Activated T-helper 1 cell treated with anti-CD3 and anti-CD28 coated beads, Interleukin-12 subunit alpha, Interleukin-12 subunit beta, Interleukin-2, Interleukin-4 antibody, amounts not matched to agents 30 ng/mL and 10 ng/mL and 1 ng/mL, durations not matched to agents 14 hours and 24 hours and 36 hours (primary cell): ENCODE measurements at regions not wholly inside any gene's neighbourhood (a gene's known extent, or its start where the extent isn't known, plus 50 kb on each side); places are given as distances from the start of the nearest gene placed in this dataset.

ENCODE experiments used
- DNase-seq: peaks from one replicate; pipeline ENCODE4 v3.0.0; 2021; ENCODE audit warnings: low spot score
- H3K27ac Mint-ChIP-seq: one replicate; pipeline ENCODE4 v1.8.0; 2021; ENCODE audit warnings: mild to moderate bottlenecking, mixed read lengths
- H3K27me3 Mint-ChIP-seq: one replicate; pipeline ENCODE4 v1.8.0; 2022; ENCODE audit warnings: mild to moderate bottlenecking, moderate library complexity, mixed read lengths; ENCODE audit not compliant: insufficient read depth
- H3K36me3 Mint-ChIP-seq: one replicate; pipeline ENCODE4 v1.8.0; 2021; ENCODE audit warnings: low read depth, mixed read lengths
- H3K4me1 Mint-ChIP-seq: one replicate; pipeline ENCODE4 v1.8.0; 2021; ENCODE audit warnings: low read depth, mixed read lengths
- H3K4me3 Mint-ChIP-seq: one replicate; pipeline ENCODE4 v1.8.0; 2021; ENCODE audit warnings: mild to moderate bottlenecking, moderate library complexity, mixed read lengths
- H3K9me3 Mint-ChIP-seq: one replicate; pipeline ENCODE4 v1.8.0; 2021; ENCODE audit warnings: mixed read lengths
- intact Hi-C: fragments of 100-400 bp; cut with micrococcal nuclease; formaldehyde crosslinking; loops from one replicate; pipeline ENCODE4 v1.15.1; 2024

- DNase-seq: no peak
- peaks cover 29% of the 10 kb centered on the region for H3K27me3 Mint-ChIP-seq
- no peaks in the 10 kb centered on the region for H3K36me3 Mint-ChIP-seq
- intact Hi-C loops: no loop called here
- no peaks in the 10 kb centered on the region for H3K4me1 Mint-ChIP-seq
- no peaks in the 10 kb centered on the region for H3K9me3 Mint-ChIP-seq
- no peak overlapping the region for H3K27ac Mint-ChIP-seq
- no peak overlapping the region for H3K4me3 Mint-ChIP-seq
Measured at GRCh38 chr22:22743128-22743760, 98.8 kb downstream of the GGTLC2 start.

- Mint-ChIP-seq H3K9me3 (no peaks in the 10 kb centered on the region), H3K4me1 (no peaks in the 10 kb centered on the region), H3K36me3 (no peaks in the 10 kb centered on the region), H3K27ac (no peak overlapping the region), H3K27me3 (peaks cover 31% of the 10 kb centered on the region), H3K4me3 (no peak overlapping the region)
- intact Hi-C loops: loop anchor here (2.0 kb wide), 1 partner anchor 22 kb away; no protein-coding TSS in a partner anchor
- DNase-seq: no peak
Measured at GRCh38 chr22:22744412-22745224, 100.2 kb downstream of the GGTLC2 start.

- Mint-ChIP-seq H3K4me1 (no peaks in the 10 kb centered on the region), H3K4me3 (no peak overlapping the region), H3K36me3 (no peaks in the 10 kb centered on the region), H3K27ac (no peak overlapping the region), H3K9me3 (no peaks in the 10 kb centered on the region), H3K27me3 (peaks cover 25% of the 10 kb centered on the region)
- no peak for DNase-seq
- intact Hi-C loops: loop anchor here (2.0 kb wide), 1 partner anchor 23 kb away; no protein-coding TSS in a partner anchor
Measured at GRCh38 chr22:22745225-22746060, 101.0 kb downstream of the GGTLC2 start.

- H3K4me1 Mint-ChIP-seq: no peaks in the 10 kb centered on the region
- no peaks in the 10 kb centered on the region for H3K9me3 Mint-ChIP-seq
- intact Hi-C loops: no loop called here
- no peak for DNase-seq
- H3K27me3 Mint-ChIP-seq: peaks cover 22% of the 10 kb centered on the region
- no peak overlapping the region for H3K4me3 Mint-ChIP-seq
- no peak overlapping the region for H3K27ac Mint-ChIP-seq
- H3K36me3 Mint-ChIP-seq: no peaks in the 10 kb centered on the region
Measured at GRCh38 chr22:22746061-22746962, 101.9 kb downstream of the GGTLC2 start.

- Mint-ChIP-seq H3K27me3 (peaks cover 18% of the 10 kb centered on the region), H3K27ac (no peak overlapping the region), H3K36me3 (no peaks in the 10 kb centered on the region), H3K4me1 (no peaks in the 10 kb centered on the region), H3K9me3 (no peaks in the 10 kb centered on the region), H3K4me3 (no peak overlapping the region)
- intact Hi-C loops: loop anchor here (1.0 kb wide), 1 partner anchor 60 kb away; no protein-coding TSS in a partner anchor
- no peak for DNase-seq
Measured at GRCh38 chr22:22746963-22747933, 102.8 kb downstream of the GGTLC2 start.

- no peak for DNase-seq
- H3K4me3 Mint-ChIP-seq: no peak overlapping the region
- H3K27ac Mint-ChIP-seq: no peak overlapping the region
- H3K4me1 Mint-ChIP-seq: peaks cover 2% of the 10 kb centered on the region
- H3K9me3 Mint-ChIP-seq: no peaks in the 10 kb centered on the region
- H3K36me3 Mint-ChIP-seq: no peaks in the 10 kb centered on the region
- intact Hi-C loops: loop anchor here (1.0 to 2.0 kb wide), 2 partner anchors 38 to 154 kb away; no protein-coding TSS in a partner anchor
- H3K27me3 Mint-ChIP-seq: peaks cover 10% of the 10 kb centered on the region
Measured at GRCh38 chr22:22748297-22748743, 103.9 kb downstream of the GGTLC2 start.

GRCh38 chr22:22748756-22749155 lies 104.3 kb downstream of the GGTLC2 start:
- intact Hi-C loops: loop anchor here (1.0 to 2.0 kb wide), 2 partner anchors 38 to 154 kb away; no protein-coding TSS in a partner anchor
- Mint-ChIP-seq H3K4me3 (no peak overlapping the region), H3K27ac (no peak overlapping the region), H3K27me3 (peaks cover 6% of the 10 kb centered on the region), H3K4me1 (peaks cover 5% of the 10 kb centered on the region), H3K36me3 (no peaks in the 10 kb centered on the region), H3K9me3 (no peaks in the 10 kb centered on the region)
- no peak for DNase-seq

GRCh38 chr22:22749167-22749758 lies 104.8 kb downstream of the GGTLC2 start:
- intact Hi-C loops: loop anchor here (2.0 kb wide), 1 partner anchor 154 kb away; no protein-coding TSS in a partner anchor
- Mint-ChIP-seq H3K4me3 (no peak overlapping the region), H3K4me1 (peaks cover 5% of the 10 kb centered on the region), H3K36me3 (no peaks in the 10 kb centered on the region), H3K9me3 (no peaks in the 10 kb centered on the region), H3K27me3 (peaks cover 4% of the 10 kb centered on the region), H3K27ac (no peak overlapping the region)
- DNase-seq: no peak

GRCh38 chr22:22750335-22751042 lies 106.1 kb downstream of the GGTLC2 start:
- H3K9me3 Mint-ChIP-seq: no peaks in the 10 kb centered on the region
- peaks cover 5% of the 10 kb centered on the region for H3K4me1 Mint-ChIP-seq
- DNase-seq: no peak
- H3K27me3 Mint-ChIP-seq: peaks cover 4% of the 10 kb centered on the region
- no peaks in the 10 kb centered on the region for H3K36me3 Mint-ChIP-seq
- intact Hi-C loops: no loop called here
- no peak overlapping the region for H3K27ac Mint-ChIP-seq
- H3K4me3 Mint-ChIP-seq: no peak overlapping the region

GRCh38 chr22:22751043-22751603 lies 106.7 kb downstream of the GGTLC2 start:
- no peak for DNase-seq
- no peak overlapping the region for H3K27ac Mint-ChIP-seq
- intact Hi-C loops: no loop called here

More at GRCh38 chr22:22751043-22751603, 106.7 kb downstream of the GGTLC2 start:
- Mint-ChIP-seq H3K4me1 (peaks cover 5% of the 10 kb centered on the region), H3K27me3 (peaks cover 4% of the 10 kb centered on the region), H3K4me3 (no peak overlapping the region), H3K9me3 (no peaks in the 10 kb centered on the region), H3K36me3 (no peaks in the 10 kb centered on the region)
